COLO668 (cell line): ENCODE measurements at regions not wholly inside any gene's neighbourhood (a gene's known extent, or its start where the extent isn't known, plus 50 kb on each side); places are given as distances from the start of the nearest gene placed in this dataset.

Experiments used
- DNase-seq: peaks from one replicate; lab custom pipeline; 2025; ENCODE audit not compliant: unreplicated experiment; lab: John Stamatoyannopoulos, UW

- DNase-seq: no peak
These were observed 284.8 kb downstream of the ETS1 start for GRCh38 chr11:128302425-128303186.

GRCh38 chr11:128301756-128302155, 285.6 kb downstream of the ETS1 start:
- DNase-seq: no peak

GRCh38 chr11:128300785-128301184, 286.6 kb downstream of the ETS1 start:
- DNase-seq: no peak

GRCh38 chr11:128299132-128299726, 288.1 kb downstream of the ETS1 start:
- no peak for DNase-seq

- no peak for DNase-seq
These were observed 289.1 kb downstream of the ETS1 start for GRCh38 chr11:128298271-128298670.

- no peak for DNase-seq
These were observed 289.6 kb downstream of the ETS1 start for GRCh38 chr11:128297805-128298204.

- DNase-seq: peak; percentile 77
These were observed 290.2 kb downstream of the ETS1 start for GRCh38 chr11:128297091-128297651.

- no peak for DNase-seq
These were observed 292.7 kb downstream of the ETS1 start for GRCh38 chr11:128294671-128295050.

GRCh38 chr11:128294001-128294670, 293.2 kb downstream of the ETS1 start:
- DNase-seq: peak; percentile 13

GRCh38 chr11:128291835-128292234, 295.5 kb downstream of the ETS1 start:
- DNase-seq: no peak

GRCh38 chr11:128291007-128291406, 296.4 kb downstream of the ETS1 start:
- peak; percentile 13 for DNase-seq

GRCh38 chr11:128290106-128290840, 297.1 kb downstream of the ETS1 start:
- DNase-seq: peak; percentile 74

GRCh38 chr11:128289048-128289447, 298.3 kb downstream of the ETS1 start:
- no peak for DNase-seq

- no peak for DNase-seq
These were observed 299.0 kb downstream of the ETS1 start for GRCh38 chr11:128288368-128288767.

GRCh38 chr11:128285321-128285720, 302.0 kb downstream of the ETS1 start:
- no peak for DNase-seq

- DNase-seq: no peak
These were observed 302.7 kb downstream of the ETS1 start for GRCh38 chr11:128284634-128285033.

- no peak for DNase-seq
These were observed 303.9 kb downstream of the ETS1 start for GRCh38 chr11:128283451-128283850.

- no peak for DNase-seq
These were observed 305.3 kb downstream of the ETS1 start for GRCh38 chr11:128282053-128282452.

GRCh38 chr11:128279866-128280265, 307.5 kb downstream of the ETS1 start:
- no peak for DNase-seq

GRCh38 chr11:128273736-128274135, 313.6 kb downstream of the ETS1 start:
- DNase-seq: no peak

GRCh38 chr11:128271401-128271800, 316.0 kb downstream of the ETS1 start:
- no peak for DNase-seq
